ENCODE measurements at regions not wholly inside any gene's neighbourhood (a gene's known extent, or its start where the extent isn't known, plus 50 kb on each side); places are given as distances from the start of the nearest gene placed in this dataset.

GRCh38 chr14:104526723-104527645, 52.6 kb upstream of the C14orf180 start:
- TF ChIP-seq FOXP2 (optimal IDR thresholded peaks at IDR 0.05; ENCODE audit: borderline replicate concordance, extremely low read depth, extremely low read length, insufficient read depth) (no peak), TAF1 (IDR thresholded peaks at IDR 0.05; ENCODE audit: borderline replicate concordance, insufficient read depth, low read length) (no peak), REST (IDR thresholded peaks at IDR 0.05; ENCODE audit: insufficient read depth in 1 of 2, low read depth in 2 of 2, low read length in 2 of 2) (no peak), SIN3A (IDR thresholded peaks at IDR 0.05; ENCODE audit: borderline replicate concordance, insufficient read depth, low read length) (no peak), POLR2AphosphoS5 (IDR thresholded peaks at IDR 0.05; ENCODE audit: low read depth, low read length) (no peak)

GRCh38 chr14:104527857-104528459, 51.6 kb upstream of the C14orf180 start:
- TF ChIP-seq TAF1 (IDR thresholded peaks at IDR 0.05; ENCODE audit: borderline replicate concordance, insufficient read depth, low read length): no peak

GRCh38 chr14:104528496-104528895, 51.1 kb upstream of the C14orf180 start:
- TF ChIP-seq REST (IDR thresholded peaks at IDR 0.05; ENCODE audit: insufficient read depth in 1 of 2, low read depth in 2 of 2, low read length in 2 of 2): no peak
- TF ChIP-seq FOXP2 (optimal IDR thresholded peaks at IDR 0.05; ENCODE audit: borderline replicate concordance, extremely low read depth, extremely low read length, insufficient read depth): no peak
- no peak for TF ChIP-seq SIN3A (IDR thresholded peaks at IDR 0.05; ENCODE audit: borderline replicate concordance, insufficient read depth, low read length)
- no peak for TF ChIP-seq POLR2AphosphoS5 (IDR thresholded peaks at IDR 0.05; ENCODE audit: low read depth, low read length)
- no peak for TF ChIP-seq TAF1 (IDR thresholded peaks at IDR 0.05; ENCODE audit: borderline replicate concordance, insufficient read depth, low read length)
